Right lobe of liver (tissue), 6 donors: ENCODE measurements at regions not wholly inside any gene's neighbourhood (a gene's known extent, or its start where the extent isn't known, plus 50 kb on each side); places are given as distances from the start of the nearest gene placed in this dataset.
"Not testable (repeated sequence)": the region's sequence is repeated elsewhere in the genome, so short reads cannot be mapped to it uniquely, and the experiment has no call there.

Source experiments
- ATAC-seq, 4 donors: fragments of 200-7000 bp; cut with Tn5 transposase; one replicate each; pipeline ENCODE4 v1.9.1; 2020; ENCODE audit warnings: mild to moderate bottlenecking in 4 of 4, moderate library complexity in 4 of 4
- DNase-seq, 3 donors: peaks; one replicate each; pipeline ENCODE4 v3.0.0-alpha.2; 2020
- H3K27ac ChIP-seq, 3 donors: fragments of 200-600 bp; one replicate each; pipeline ENCODE4 v1.8.0; 2022
- H3K27me3 ChIP-seq, 2 donors: fragments of 200-600 bp; one replicate each; pipeline ENCODE4 v1.8.0; 2022
- H3K36me3 ChIP-seq, 4 donors: fragments of 200-600 bp; sonication (generic) in 1 of 4; one replicate each; pipeline versions ENCODE4 v1.5.1 to v1.8.0; 2017 to 2022; ENCODE audit warnings: control low read depth in 1 of 4
- H3K4me1 ChIP-seq, 4 donors: fragments of 200-600 bp; sonication (generic) in 1 of 4; one replicate each; pipeline versions ENCODE4 v1.5.1 to v1.8.0; 2017 to 2022; ENCODE audit warnings: control low read depth in 1 of 4
- H3K4me3 ChIP-seq, 3 donors: fragments of 200-600 bp; one replicate each; pipeline ENCODE4 v1.8.0; 2022
- H3K9me3 ChIP-seq, 4 donors: fragments of 200-600 bp; sonication (generic) in 1 of 4; one replicate each; pipeline versions ENCODE4 v1.5.1 to v1.8.0; 2017 to 2022; ENCODE audit warnings: control low read depth in 1 of 4
- CTCF ChIP-seq, 4 donors: fragments of 200-600 bp in 3 of 4; fragments of 450-650 bp in 1 of 4; IDR thresholded peaks; one replicate each; pipeline versions ENCODE4 v1.5.1 to v1.8.0; 2016 to 2022; ENCODE audit warnings: antibody characterized with exemption in 4 of 4, mild to moderate bottlenecking in 2 of 4
- POLR2A ChIP-seq: fragments of 450-650 bp; IDR thresholded peaks from one replicate; pipeline ENCODE4 v1.6.1; 2017; ENCODE audit warnings: antibody characterized with exemption, mild to moderate bottlenecking
- WGBS: methylation state at CpG from one replicate; pipeline ENCODE4 v1.1.6; 2018; ENCODE audit warnings: low coverage, low lambda C conversion rate; ENCODE audit not compliant: insufficient coverage; ENCODE audit errors: missing lambda C conversion rate; 5-methylcytosine and 5-hydroxymethylcytosine counted together
- intact Hi-C, 2 donors: fragments of 100-400 bp; cut with DNase I; formaldehyde crosslinking; loops; one replicate each; pipeline versions ENCODE4 v1.11.2 to v1.14.1; 2022
- donor health status: DM: no; HTN: yes; CAD: no.
- donor health status: DM: no; HTN: no; CAD: no.
- donor health status: DM: no; HTN: no; CAD: no.
- donor health status: DM: no; HTN: yes; CAD: no.
- donor health status: DM: no; HTN: yes; CAD: no.

GRCh38 chr12:14032191-14032590, 50.8 kb upstream of the GRIN2B start:
- H3K27me3 ChIP-seq, ATAC-seq, H3K36me3 ChIP-seq, H3K9me3 ChIP-seq, H3K27ac ChIP-seq, DNase-seq, H3K4me3 ChIP-seq, H3K4me1 ChIP-seq, intact Hi-C loops: not testable (repeated sequence)
- 64% methylated on average over 9 of the region's 11 CpGs for WGBS

GRCh38 chr12:14043776-14044175, 62.4 kb upstream of the GRIN2B start:
- WGBS, result 17% methylated on average over 2 of the region's 2 CpGs
- Histone ChIP-seq H3K9me3 (no peaks in the 10 kb centered on the region), H3K27me3 (no peaks in the 10 kb centered on the region), H3K4me3 (no peak overlapping the region), H3K27ac (no peak overlapping the region), H3K36me3 (no peaks in the 10 kb centered on the region), H3K4me1 (no peaks in the 10 kb centered on the region)
- intact Hi-C loops, result no loop called here
- TF ChIP-seq CTCF (IDR thresholded peaks at IDR 0.05), result no peak
- no peak for TF ChIP-seq POLR2A
- no peak for DNase-seq
- ATAC-seq, result no peak

GRCh38 chr12:14048941-14049545, 67.6 kb upstream of the GRIN2B start:
- ATAC-seq (no peak), DNase-seq (no peak)
- no peak overlapping the region for H3K27ac ChIP-seq
- 51% methylated on average over 4 of the region's 4 CpGs for WGBS
- H3K4me1 ChIP-seq, result no peaks in the 10 kb centered on the region
- no peak for TF ChIP-seq POLR2A
- no peak for TF ChIP-seq CTCF (IDR thresholded peaks at IDR 0.05)
- H3K4me3 ChIP-seq, result no peak overlapping the region
- H3K36me3 ChIP-seq, result no peaks in the 10 kb centered on the region
- no peaks in the 10 kb centered on the region for H3K27me3 ChIP-seq
- intact Hi-C loops, result no loop called here
- H3K9me3 ChIP-seq, result no peaks in the 10 kb centered on the region

GRCh38 chr12:14057895-14058294, 76.5 kb upstream of the GRIN2B start:
- intact Hi-C loops, result no loop called here
- no peaks in the 10 kb centered on the region for H3K4me1 ChIP-seq
- 55% methylated on average over 6 of the region's 7 CpGs for WGBS
- no peak overlapping the region for H3K4me3 ChIP-seq
- H3K27ac ChIP-seq, result no peak overlapping the region
- DNase-seq (no peak), ATAC-seq (no peak)
- no peaks in the 10 kb centered on the region for H3K9me3 ChIP-seq
- no peaks in the 10 kb centered on the region for H3K27me3 ChIP-seq
- TF ChIP-seq CTCF (IDR thresholded peaks at IDR 0.05) (no peak), POLR2A (no peak)
- no peaks in the 10 kb centered on the region for H3K36me3 ChIP-seq

- WGBS, result 10% methylated on average over 1 of the region's 1 CpG
- no peak for DNase-seq
- Histone ChIP-seq H3K9me3 (no peaks in the 10 kb centered on the region), H3K36me3 (no peaks in the 10 kb centered on the region), H3K4me3 (no peak overlapping the region), H3K27ac (no peak overlapping the region), H3K27me3 (no peaks in the 10 kb centered on the region), H3K4me1 (no peaks in the 10 kb centered on the region)
- no peak for ATAC-seq
- intact Hi-C loops, result no loop called here
- TF ChIP-seq CTCF (IDR thresholded peaks at IDR 0.05) (no peak), POLR2A (no peak)
Measured at GRCh38 chr12:14058717-14059116, 77.3 kb upstream of the GRIN2B start.
